HG03439 (cell line): ENCODE measurements at regions not wholly inside any gene's neighbourhood (a gene's known extent, or its start where the extent isn't known, plus 50 kb on each side); places are given as distances from the start of the nearest gene placed in this dataset.

Source experiments
- ATAC-seq: cut with Tn5 transposase; IDR thresholded peaks from one replicate; pipeline ENCODE4 v1.9.1; 2021; ENCODE audit warnings: mild to moderate bottlenecking, moderate library complexity; ENCODE audit not compliant: unreplicated experiment

DNA sequence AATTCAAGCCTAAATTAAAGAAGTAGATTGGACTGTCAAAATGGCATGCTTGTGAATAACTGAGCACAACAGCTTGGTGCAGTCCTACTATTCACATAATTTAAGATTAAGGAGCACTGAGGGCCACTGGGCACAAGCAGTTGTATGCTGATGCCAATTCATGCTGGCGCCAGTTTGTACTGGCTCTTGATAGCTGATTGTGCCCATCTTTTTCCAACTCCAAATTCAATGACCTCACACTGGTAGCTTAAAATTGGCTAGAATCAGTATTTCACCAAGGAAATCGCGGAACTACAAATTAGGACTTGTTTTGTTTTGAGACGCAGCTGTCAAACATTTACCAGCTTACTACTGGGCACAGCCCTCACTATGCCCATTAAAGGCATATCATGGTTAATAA, 969.2 kb downstream of the JRKL start:
- ATAC-seq = no peak

- ATAC-seq = no peak
Observed at GRCh38 chr11:97361812-97362378, 972.1 kb downstream of the JRKL start.

- no peak for ATAC-seq
Observed at GRCh38 chr11:97363331-97363730, 973.5 kb downstream of the JRKL start.

- no peak for ATAC-seq
Observed at GRCh38 chr11:97364047-97364446, 974.2 kb downstream of the JRKL start.

DNA sequence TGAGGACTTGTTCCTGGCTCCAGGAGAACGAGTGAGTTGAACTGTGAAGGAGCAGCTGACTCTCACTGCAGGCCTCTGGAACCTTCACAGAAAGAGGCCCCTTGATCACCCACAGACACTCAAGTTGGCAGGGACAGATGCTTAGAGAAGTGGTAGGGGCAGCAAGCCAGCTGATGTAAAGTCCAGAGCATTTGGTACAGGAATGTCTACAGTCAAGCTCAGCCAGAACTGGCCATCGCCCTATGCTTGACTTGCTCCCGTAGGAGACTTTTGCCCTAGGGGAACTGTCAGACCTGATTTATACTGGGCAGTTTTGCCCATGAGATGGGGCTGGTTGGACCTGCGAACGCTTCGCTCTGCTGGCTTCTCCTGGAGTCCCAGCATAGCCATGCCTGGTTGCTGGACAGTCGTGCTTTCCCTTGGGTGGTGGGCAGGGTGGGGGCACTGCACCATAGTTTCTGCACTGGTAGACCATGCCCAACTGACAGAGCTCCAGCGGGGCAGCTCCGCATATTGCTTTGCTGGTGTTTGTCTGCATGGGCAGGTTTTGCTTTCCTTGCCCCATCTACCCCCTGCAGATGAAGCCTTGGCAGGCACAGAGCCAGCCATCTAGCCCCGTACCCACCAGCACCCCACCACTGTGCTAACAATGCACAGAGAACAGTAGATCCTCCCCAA, 977.7 kb downstream of the JRKL start:
- ATAC-seq = no peak

DNA sequence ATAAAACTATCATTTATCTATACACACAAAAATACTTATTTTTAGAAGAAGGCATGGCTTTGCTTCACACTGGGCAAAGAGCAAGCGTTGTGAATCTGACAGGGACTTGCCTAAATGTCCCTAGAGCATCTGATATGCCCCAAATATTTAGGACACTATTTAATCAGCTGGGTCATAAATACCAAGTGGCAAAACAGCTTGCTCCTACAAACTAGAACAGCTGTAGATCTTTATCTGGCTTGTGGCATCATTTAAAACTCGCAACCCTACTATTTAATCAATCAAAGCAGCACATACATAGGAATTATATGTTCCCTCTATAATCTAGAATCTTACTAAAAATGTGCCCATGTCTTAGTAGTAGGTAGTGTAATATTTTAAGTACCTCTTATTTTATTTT, 999.5 kb downstream of the JRKL start:
- no peak for ATAC-seq

DNA sequence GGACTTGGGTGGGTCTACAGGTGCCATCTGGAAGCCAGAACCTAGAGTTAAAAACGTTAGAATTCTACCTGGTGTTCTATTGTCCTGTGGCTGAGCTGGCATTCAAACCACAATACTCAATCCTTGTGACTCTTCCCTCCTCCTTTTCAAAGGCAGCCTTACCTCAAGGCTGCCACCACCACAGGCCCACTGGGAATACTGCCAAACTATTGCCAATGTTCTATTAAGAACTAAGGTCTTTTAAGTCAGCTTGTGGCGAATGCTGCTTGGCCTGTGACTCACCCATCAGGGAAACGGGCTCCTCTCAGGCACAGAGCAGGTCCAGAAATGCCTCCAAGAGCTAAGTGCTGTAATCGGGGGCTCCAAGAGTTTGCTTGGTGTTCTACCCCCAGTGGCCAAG, 1008.4 kb downstream of the JRKL start:
- ATAC-seq = no peak

DNA sequence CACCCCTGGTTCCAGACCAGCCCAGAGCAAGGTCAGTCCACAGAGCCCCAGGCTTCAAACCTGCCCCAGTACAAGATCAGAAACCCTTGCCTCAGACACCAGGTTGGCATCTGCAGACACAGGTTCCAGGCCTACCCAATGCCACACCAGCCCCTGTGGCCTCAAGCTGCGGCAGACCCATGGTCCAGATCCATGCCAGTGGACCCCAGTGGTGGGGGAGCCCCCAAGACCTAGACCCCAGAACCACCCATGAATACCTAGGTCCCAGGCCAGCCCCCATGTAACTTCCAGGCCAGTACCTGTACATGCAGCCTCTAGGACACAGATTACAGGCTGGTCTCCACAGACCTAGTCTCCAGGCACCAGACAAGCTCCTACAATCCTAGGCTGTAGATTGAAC, 1019.3 kb downstream of the JRKL start:
- no peak for ATAC-seq

DNA sequence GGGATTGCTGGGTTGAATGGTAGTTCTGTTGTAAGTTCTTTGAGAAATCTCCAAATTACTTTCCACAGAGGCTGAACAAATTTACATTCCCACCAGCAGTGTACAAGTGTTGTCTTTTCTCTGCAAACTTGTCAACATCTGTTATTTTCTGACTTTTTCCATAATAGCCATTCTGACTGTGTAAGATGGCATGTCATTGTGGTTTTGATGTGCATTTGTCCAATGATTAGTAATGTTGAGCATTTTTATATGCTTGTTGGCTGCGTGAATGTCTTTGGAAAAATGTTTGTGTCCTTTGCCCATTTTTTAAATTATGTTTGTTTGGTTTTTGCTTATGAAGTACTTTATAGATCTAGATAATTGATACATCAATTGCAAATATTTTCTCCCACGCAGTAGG, 1025.0 kb downstream of the JRKL start:
- ATAC-seq = no peak

- ATAC-seq = no peak
Observed at GRCh38 chr11:97419729-97420128, 1029.9 kb downstream of the JRKL start.

DNA sequence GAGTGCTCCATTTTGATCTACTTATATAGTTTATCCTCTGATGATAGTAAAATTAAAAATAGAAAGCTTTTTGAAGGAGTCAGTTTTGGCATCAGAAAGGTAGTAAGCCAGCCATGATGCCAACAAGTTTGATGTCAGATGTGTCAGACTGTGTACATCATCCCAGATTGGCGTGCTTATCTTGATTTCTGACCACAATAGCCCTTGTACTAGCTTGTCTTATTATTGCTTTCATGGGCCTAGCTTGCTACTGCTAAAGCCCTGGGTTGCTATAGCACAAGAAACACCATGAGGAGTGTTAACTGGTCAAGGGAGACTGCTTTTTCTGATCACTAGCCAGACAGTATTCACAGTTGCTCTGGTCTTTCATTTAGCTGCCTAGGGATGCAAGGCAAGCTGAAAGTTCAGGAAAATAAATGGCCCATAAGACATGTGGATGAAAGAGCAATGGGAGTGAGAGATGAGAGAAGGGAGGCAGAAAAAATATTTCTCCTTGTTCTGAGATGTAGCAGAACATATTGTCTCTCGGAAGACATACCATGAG, 1038.5 kb downstream of the JRKL start:
- no peak for ATAC-seq

DNA sequence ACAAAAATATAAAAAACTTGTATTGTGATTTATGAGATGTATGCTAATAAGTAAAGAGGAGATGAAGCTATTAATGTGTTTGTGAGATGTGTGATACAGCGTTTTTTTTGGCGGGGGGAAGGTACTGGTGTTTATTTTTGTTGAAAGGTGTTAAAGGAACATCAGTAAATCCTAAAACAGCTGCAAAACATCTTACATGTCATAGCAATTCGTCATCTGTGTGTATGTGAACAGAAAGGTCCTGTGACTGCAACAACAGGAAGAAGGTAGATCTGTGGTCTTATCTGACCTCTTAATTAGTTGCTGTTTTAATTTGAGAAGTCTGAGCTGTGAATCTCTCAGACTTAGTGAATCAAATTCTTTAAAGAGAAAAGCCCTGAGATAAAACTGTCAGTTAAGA, 1041.1 kb downstream of the JRKL start:
- ATAC-seq = no peak

- no peak for ATAC-seq
Observed at GRCh38 chr11:97432926-97433325, 1043.1 kb downstream of the JRKL start.

DNA sequence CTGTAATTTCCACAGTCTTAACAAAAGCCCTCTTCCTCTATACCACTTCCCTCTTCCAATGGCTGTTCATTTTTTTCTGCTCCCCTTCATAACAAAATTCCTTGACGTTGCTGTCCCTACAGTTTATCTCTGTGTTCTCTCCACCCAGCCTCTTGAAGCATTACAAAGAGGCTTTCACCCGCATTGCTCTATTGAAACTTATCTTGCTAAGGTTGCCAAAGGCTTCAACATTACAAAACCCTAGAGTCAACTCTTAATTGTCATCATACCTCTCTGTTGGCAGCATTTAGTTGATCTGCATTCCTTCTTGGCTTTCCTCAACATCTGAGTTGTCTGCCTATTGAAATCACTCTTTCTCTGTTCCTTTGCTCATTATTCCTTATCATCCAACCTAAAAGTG, 1055.7 kb downstream of the JRKL start:
- ATAC-seq = no peak

DNA sequence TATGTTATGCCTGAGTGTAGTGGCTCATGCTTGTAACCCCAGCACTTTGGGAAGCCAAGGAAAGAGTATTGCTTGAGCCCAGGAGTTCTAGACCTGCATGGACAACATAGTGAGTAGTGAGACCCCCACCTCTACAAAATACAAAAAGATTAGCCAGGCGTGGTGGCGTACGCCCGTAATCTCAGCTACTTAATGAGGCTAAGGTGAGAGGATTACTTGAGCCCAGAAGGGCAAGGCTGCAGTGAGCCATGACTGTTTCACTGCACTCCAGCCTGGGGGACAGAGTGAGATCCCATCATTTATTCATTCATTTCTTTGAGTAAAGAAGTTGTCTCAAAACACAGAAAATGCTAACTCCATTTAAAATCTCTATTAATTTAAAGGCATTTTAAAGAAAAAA, 1061.6 kb downstream of the JRKL start:
- no peak for ATAC-seq

- ATAC-seq = no peak
Observed at GRCh38 chr11:97454988-97455387, 1065.2 kb downstream of the JRKL start.

GRCh38 chr11:97460091-97460490, 1070.3 kb downstream of the JRKL start:
- no peak for ATAC-seq

GRCh38 chr11:97461044-97461880, 1071.4 kb downstream of the JRKL start:
- no peak for ATAC-seq

GRCh38 chr11:97461934-97462333, 1072.1 kb downstream of the JRKL start:
- no peak for ATAC-seq

GRCh38 chr11:97463891-97464290, 1074.1 kb downstream of the JRKL start:
- no peak for ATAC-seq

GRCh38 chr11:97471480-97471879, 1081.7 kb downstream of the JRKL start:
- no peak for ATAC-seq

DNA sequence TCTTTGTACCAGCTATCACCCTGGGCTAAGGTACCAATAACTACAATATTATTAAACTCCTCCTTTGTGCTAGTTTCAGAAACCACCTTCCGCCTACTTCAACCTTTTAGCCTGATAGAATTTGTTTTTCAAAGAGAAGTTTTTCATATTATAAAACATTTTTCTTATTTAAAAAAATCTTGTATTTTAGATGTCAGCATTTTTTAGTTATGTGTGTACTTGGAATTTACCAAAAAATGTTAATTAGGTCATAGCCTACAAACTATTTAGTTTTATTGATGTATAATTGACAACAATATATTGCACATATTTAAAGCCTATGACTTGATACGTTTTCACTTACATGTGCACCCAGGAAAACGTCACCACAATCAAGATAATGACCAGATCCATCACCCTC, 1097.6 kb downstream of the JRKL start:
- ATAC-seq = no peak
